ENCODE measurements at regions not wholly inside any gene's neighbourhood (a gene's known extent, or its start where the extent isn't known, plus 50 kb on each side); places are given as distances from the start of the nearest gene placed in this dataset.
"Not testable (repeated sequence)": the region's sequence is repeated elsewhere in the genome, so short reads cannot be mapped to it uniquely, and the experiment has no call there.

GRCh38 chr11:67940440-67940839, 63.5 kb downstream of the UNC93B1 start:
- H3K9me3 Mint-ChIP-seq; POLR2A ChIA-PET; H3K27ac Mint-ChIP-seq; H3K27me3 Mint-ChIP-seq; ATAC-seq (ENCODE audit: low read depth); H3K36me3 Mint-ChIP-seq; DNase-seq; H3K4me1 Mint-ChIP-seq; H3K4me3 Mint-ChIP-seq: not testable (repeated sequence)

GRCh38 chr11:67938964-67939363, 64.9 kb downstream of the UNC93B1 start:
- H3K4me1 Mint-ChIP-seq; H3K36me3 Mint-ChIP-seq; ATAC-seq (ENCODE audit: low read depth); H3K27me3 Mint-ChIP-seq; POLR2A ChIA-PET; H3K4me3 Mint-ChIP-seq; H3K27ac Mint-ChIP-seq; H3K9me3 Mint-ChIP-seq; DNase-seq: not testable (repeated sequence)

GRCh38 chr11:67938371-67938770, 65.5 kb downstream of the UNC93B1 start:
- ATAC-seq (ENCODE audit: low read depth); H3K4me1 Mint-ChIP-seq; H3K27me3 Mint-ChIP-seq; DNase-seq; H3K9me3 Mint-ChIP-seq; H3K36me3 Mint-ChIP-seq; H3K27ac Mint-ChIP-seq; POLR2A ChIA-PET; H3K4me3 Mint-ChIP-seq: not testable (repeated sequence)

GRCh38 chr11:67923565-67923964, 80.3 kb downstream of the UNC93B1 start:
- H3K27ac Mint-ChIP-seq; H3K36me3 Mint-ChIP-seq; H3K9me3 Mint-ChIP-seq; H3K4me3 Mint-ChIP-seq; POLR2A ChIA-PET; ATAC-seq (ENCODE audit: low read depth); DNase-seq: not testable (repeated sequence)
- Mint-ChIP-seq H3K27me3 (peaks cover 12% of the 10 kb centered on the region), H3K4me1 (peaks cover 12% of the 10 kb centered on the region)

- DNase-seq; H3K36me3 Mint-ChIP-seq; ATAC-seq (ENCODE audit: low read depth); H3K9me3 Mint-ChIP-seq; POLR2A ChIA-PET: not testable (repeated sequence)
- peaks cover 11% of the 10 kb centered on the region for H3K27me3 Mint-ChIP-seq
- H3K27ac Mint-ChIP-seq = peak overlapping the region; percentile 89
- H3K4me1 Mint-ChIP-seq = peaks cover 12% of the 10 kb centered on the region
- H3K4me3 Mint-ChIP-seq = peak overlapping the region; percentile 74
Observed at GRCh38 chr11:67920546-67920945, 83.4 kb downstream of the UNC93B1 start.

GRCh38 chr11:67912184-67912583, 91.7 kb downstream of the UNC93B1 start:
- POLR2A ChIA-PET; H3K27ac Mint-ChIP-seq; H3K36me3 Mint-ChIP-seq; H3K4me1 Mint-ChIP-seq; H3K4me3 Mint-ChIP-seq; ATAC-seq (ENCODE audit: low read depth); DNase-seq: not testable (repeated sequence)
- Mint-ChIP-seq H3K9me3 (peaks cover 12% of the 10 kb centered on the region), H3K27me3 (peaks cover 13% of the 10 kb centered on the region)

GRCh38 chr11:67911211-67911610, 92.7 kb downstream of the UNC93B1 start:
- H3K4me3 Mint-ChIP-seq; DNase-seq; H3K36me3 Mint-ChIP-seq; ATAC-seq (ENCODE audit: low read depth); H3K27ac Mint-ChIP-seq; POLR2A ChIA-PET; H3K4me1 Mint-ChIP-seq: not testable (repeated sequence)
- H3K9me3 Mint-ChIP-seq = peaks cover 12% of the 10 kb centered on the region
- peaks cover 13% of the 10 kb centered on the region for H3K27me3 Mint-ChIP-seq

- Mint-ChIP-seq H3K27me3 (peaks cover 13% of the 10 kb centered on the region), H3K9me3 (peaks cover 12% of the 10 kb centered on the region)
- POLR2A ChIA-PET; ATAC-seq (ENCODE audit: low read depth); H3K36me3 Mint-ChIP-seq; DNase-seq; H3K27ac Mint-ChIP-seq; H3K4me1 Mint-ChIP-seq; H3K4me3 Mint-ChIP-seq: not testable (repeated sequence)
Observed at GRCh38 chr11:67910803-67911202, 93.1 kb downstream of the UNC93B1 start.

GRCh38 chr11:67906969-67907368, 96.9 kb downstream of the UNC93B1 start:
- H3K27ac Mint-ChIP-seq; H3K4me3 Mint-ChIP-seq; DNase-seq; POLR2A ChIA-PET; H3K27me3 Mint-ChIP-seq; ATAC-seq (ENCODE audit: low read depth); H3K36me3 Mint-ChIP-seq; H3K4me1 Mint-ChIP-seq; H3K9me3 Mint-ChIP-seq: not testable (repeated sequence)

- H3K36me3 Mint-ChIP-seq; H3K4me3 Mint-ChIP-seq; DNase-seq; H3K4me1 Mint-ChIP-seq; ATAC-seq (ENCODE audit: low read depth); POLR2A ChIA-PET; H3K27me3 Mint-ChIP-seq; H3K27ac Mint-ChIP-seq; H3K9me3 Mint-ChIP-seq: not testable (repeated sequence)
Observed at GRCh38 chr11:67899462-67899861, 104.4 kb downstream of the UNC93B1 start.

- H3K4me1 Mint-ChIP-seq; H3K27ac Mint-ChIP-seq; H3K27me3 Mint-ChIP-seq; H3K4me3 Mint-ChIP-seq; H3K36me3 Mint-ChIP-seq; H3K9me3 Mint-ChIP-seq; ATAC-seq (ENCODE audit: low read depth); DNase-seq; POLR2A ChIA-PET: not testable (repeated sequence)
Observed at GRCh38 chr11:67893487-67893886, 110.4 kb downstream of the UNC93B1 start.

GRCh38 chr11:67889646-67890045, 114.3 kb downstream of the UNC93B1 start:
- H3K27ac Mint-ChIP-seq; H3K36me3 Mint-ChIP-seq; H3K9me3 Mint-ChIP-seq; H3K27me3 Mint-ChIP-seq; POLR2A ChIA-PET; DNase-seq; H3K4me3 Mint-ChIP-seq; H3K4me1 Mint-ChIP-seq; ATAC-seq (ENCODE audit: low read depth): not testable (repeated sequence)

GRCh38 chr11:67888056-67888455, 115.8 kb downstream of the UNC93B1 start:
- DNase-seq; H3K4me3 Mint-ChIP-seq; H3K9me3 Mint-ChIP-seq; H3K36me3 Mint-ChIP-seq; ATAC-seq (ENCODE audit: low read depth); H3K27ac Mint-ChIP-seq; H3K4me1 Mint-ChIP-seq; POLR2A ChIA-PET: not testable (repeated sequence)
- peaks cover 10% of the 10 kb centered on the region for H3K27me3 Mint-ChIP-seq

GRCh38 chr11:67886672-67887071, 117.2 kb downstream of the UNC93B1 start:
- DNase-seq; H3K36me3 Mint-ChIP-seq; H3K9me3 Mint-ChIP-seq; POLR2A ChIA-PET; H3K4me3 Mint-ChIP-seq; H3K4me1 Mint-ChIP-seq; H3K27ac Mint-ChIP-seq; ATAC-seq (ENCODE audit: low read depth): not testable (repeated sequence)
- H3K27me3 Mint-ChIP-seq = peaks cover 10% of the 10 kb centered on the region

GRCh38 chr11:67886207-67886606, 117.7 kb downstream of the UNC93B1 start:
- H3K27me3 Mint-ChIP-seq = peaks cover 10% of the 10 kb centered on the region
- H3K9me3 Mint-ChIP-seq; H3K27ac Mint-ChIP-seq; H3K4me1 Mint-ChIP-seq; POLR2A ChIA-PET; H3K4me3 Mint-ChIP-seq; H3K36me3 Mint-ChIP-seq; ATAC-seq (ENCODE audit: low read depth); DNase-seq: not testable (repeated sequence)
